Activated CD4-positive, alpha-beta T cell treated with anti-CD3 and anti-CD28 coated beads, Interleukin-2, amount 50 U/mL, for 1 hour (primary cell): ENCODE measurements at regions not wholly inside any gene's neighbourhood (a gene's known extent, or its start where the extent isn't known, plus 50 kb on each side); places are given as distances from the start of the nearest gene placed in this dataset.

Source experiments
- DNase-seq: peaks from one replicate; pipeline ENCODE4 v3.0.0-alpha.2; 2020

- DNase-seq: no peak
These were observed 70.6 kb upstream of the KLF7 start for GRCh38 chr2:207236156-207236935.

DNA sequence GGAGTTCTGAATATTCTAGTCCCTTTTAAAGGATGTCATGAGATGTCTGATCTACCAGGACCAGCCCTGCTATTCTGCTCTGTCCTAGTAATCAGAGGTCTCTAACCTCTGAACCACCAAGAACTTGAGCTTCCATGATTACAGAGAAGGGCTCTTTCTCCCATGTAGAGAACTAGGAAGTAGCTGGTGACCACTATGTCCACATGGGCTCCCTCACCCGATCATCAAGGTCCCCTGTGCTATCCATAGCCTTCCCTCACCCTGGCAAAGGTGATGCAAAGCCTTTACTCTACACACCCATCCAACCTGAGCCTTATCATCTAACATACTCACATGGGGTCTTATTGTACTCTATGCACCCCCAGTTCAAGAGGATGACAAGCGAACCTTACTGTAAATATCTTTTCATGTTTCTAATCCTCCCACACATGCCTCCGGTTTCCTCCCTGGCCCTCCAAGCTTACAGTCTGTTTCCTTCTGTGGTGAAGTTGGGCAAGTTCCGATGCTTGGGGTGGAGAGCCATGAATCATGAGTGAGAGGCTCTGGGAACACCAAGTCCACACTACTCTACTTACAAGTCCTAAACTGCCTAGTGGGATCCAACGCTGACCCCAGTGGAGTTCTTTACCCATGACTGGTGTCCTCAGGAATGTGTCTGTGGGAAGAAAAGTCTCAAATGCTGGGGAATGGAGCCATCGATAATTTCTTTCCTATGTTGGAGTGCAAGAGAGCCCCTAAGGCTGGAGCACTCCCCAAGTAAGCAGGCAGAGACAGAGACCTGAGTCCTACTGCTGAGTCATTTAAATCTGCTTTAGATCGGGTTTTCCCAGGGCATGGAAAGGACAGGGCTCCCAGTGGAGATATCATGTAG is 73.3 kb upstream of the KLF7 start:
- no peak for DNase-seq

- DNase-seq: no peak
These were observed 74.2 kb upstream of the KLF7 start for GRCh38 chr2:207239754-207240494.

DNA sequence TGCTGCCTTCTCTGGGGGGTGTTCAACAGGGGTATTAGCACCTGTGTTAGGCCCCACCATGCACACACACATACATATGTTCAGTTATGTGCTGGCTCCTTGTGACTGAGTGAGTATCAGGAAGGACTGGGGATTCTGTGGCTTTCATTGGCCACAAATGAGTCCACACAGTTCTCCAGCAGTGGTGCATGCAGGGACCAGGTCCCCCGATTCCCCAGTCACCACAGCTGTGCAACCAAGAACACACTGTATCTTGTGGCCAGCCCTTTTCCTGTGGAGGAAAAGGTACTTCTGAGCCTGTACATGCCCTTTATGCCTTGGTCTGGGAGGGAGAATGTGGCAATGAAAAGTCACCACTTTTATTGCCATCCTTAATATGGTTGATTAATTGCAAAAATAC is 74.9 kb upstream of the KLF7 start:
- no peak for DNase-seq

DNA sequence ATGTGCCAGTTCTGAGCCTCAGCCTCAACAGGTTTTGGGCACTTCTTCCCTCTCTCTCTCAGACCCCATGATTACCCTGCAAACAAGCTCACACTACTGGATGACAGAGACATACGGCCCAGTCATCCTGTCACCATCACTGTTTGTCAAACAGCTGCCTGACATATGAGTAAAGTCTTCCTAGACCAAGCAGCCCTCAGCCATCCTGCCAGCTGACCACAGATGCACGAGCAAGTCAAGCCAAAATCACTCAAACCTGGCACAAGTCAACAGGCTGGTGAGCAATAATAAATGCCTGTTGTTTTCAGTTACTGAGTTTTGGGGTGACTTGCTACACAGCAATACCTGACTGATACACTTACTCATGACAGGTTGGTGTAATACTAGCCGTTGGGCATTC is 75.5 kb upstream of the KLF7 start:
- no peak for DNase-seq

- no peak for DNase-seq
These were observed 77.9 kb upstream of the KLF7 start for GRCh38 chr2:207243601-207244000.

DNA sequence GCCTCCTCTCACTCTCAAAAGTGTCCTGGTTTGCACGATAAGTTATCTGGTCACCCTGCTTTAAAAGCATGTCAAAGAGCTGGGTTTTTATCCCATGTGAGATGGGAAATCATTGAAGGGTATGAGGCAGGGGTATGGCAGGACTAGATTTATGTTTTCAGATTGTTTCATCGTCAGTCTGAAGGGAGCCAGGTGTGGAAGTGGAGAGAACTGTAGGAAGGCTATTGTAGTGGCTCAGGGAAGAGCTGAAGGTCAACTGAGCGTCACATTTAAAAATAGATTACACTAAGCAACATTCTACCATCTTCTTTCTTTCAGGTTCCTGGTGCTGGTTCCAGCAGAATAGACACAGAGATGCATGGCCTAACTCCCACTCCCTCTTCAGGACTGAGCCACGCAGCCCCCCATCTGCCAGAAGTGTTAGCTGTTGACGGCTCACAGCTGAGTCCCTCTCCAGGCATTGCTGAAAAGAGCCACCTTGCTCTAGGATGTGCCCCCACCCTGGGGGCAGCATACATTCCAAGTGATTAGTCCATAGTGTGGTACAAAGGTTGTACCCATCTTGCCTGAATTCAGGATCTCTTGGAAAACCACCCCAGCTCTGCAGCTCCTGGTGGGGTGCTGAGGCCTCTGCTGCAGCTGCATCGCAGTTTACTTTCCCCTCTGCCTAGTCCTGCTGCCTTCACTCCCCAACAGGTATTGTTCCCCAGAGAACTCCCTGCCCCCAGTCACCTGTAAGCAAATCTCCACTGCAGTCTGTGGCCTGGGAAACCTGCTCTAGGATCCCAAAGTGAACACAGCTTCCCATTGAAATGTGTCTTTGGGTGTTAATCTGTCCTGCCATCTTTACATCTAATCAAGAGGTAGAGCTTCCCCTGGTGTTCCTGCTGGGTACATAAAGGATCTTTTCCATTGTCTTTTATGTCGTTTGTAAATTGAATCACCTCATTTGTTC is 79.5 kb upstream of the KLF7 start:
- DNase-seq: no peak

DNA sequence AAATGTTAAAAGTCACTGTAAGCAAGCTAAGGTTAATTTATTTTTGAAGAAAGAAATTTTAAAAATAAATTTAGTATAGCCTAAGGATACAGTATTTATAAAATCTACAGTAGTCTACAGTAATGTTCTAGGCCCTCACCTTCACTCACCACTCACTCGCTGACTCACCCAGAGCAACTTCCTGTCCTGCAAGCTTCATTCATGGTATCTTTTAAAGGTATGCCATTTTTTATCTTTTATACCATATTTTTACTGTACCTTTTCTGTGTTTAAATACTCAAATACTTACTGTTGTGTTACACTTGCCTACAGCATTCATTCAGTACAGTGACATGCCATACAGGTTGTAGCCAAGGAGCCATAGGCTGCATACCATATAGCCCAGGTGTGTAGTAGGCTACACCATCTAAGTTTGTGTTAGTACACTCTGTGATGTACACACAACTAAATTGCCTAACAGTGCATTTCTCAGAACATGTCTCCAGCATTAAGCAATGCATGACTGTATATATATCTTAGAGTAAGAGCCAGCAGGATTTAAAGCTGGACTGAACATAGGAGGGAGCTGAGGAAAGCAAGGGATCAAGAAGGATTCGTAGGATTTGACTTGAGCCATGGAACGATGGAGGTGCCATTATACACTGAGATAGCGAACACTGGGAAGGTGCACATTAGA is 83.1 kb upstream of the KLF7 start:
- DNase-seq: no peak

GRCh38 chr2:207251022-207251421 is 85.3 kb upstream of the KLF7 start:
- DNase-seq: no peak

DNA sequence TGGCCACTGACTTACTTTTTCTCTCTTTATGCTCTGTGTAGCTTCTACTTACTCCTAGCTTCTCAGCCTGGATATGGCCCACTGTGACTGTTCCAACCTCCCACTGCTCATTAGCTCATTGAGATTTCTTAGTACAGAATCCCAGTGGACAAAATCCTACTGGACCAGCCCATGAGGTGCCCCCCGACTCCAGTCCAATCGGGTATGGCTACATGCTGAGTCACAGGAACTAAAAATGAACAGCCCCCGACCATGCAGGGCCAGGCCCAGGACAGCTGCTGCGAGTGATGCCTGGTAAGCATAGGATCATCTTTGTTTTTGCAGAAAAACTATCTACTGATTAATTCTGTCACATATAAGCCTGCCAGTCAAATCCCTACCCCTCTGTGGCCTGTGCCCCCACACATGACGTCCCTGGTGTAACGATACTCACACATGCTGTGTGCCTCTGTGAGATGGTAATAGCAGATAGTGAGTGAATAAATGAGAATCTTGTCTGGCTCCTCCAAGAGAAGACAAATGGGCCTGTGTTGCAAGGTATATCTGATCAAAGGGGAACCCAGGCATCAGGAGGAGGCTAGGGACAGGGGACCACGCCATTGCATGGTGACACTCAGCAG is 85.9 kb upstream of the KLF7 start:
- no peak for DNase-seq

DNA sequence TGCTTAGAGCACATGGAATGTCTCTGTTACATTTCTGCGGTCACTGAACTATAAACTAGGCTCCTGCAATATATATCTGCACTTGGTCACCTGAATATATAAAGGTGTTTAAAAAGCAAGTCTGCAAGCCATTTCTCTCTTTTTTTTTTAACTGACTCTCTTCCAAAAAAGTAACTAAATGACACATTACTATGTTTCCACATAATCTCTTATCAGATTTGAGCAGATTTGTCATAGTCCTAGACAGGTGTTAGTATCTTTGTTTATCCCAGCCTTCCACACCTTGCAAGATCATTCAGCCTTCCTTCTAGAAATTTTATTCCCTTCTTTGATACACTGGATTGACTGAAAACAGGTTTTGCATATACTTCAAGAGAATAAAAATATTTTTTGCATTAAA is 86.7 kb upstream of the KLF7 start:
- no peak for DNase-seq

- DNase-seq: no peak
These were observed 87.4 kb upstream of the KLF7 start for GRCh38 chr2:207252979-207253645.

DNA sequence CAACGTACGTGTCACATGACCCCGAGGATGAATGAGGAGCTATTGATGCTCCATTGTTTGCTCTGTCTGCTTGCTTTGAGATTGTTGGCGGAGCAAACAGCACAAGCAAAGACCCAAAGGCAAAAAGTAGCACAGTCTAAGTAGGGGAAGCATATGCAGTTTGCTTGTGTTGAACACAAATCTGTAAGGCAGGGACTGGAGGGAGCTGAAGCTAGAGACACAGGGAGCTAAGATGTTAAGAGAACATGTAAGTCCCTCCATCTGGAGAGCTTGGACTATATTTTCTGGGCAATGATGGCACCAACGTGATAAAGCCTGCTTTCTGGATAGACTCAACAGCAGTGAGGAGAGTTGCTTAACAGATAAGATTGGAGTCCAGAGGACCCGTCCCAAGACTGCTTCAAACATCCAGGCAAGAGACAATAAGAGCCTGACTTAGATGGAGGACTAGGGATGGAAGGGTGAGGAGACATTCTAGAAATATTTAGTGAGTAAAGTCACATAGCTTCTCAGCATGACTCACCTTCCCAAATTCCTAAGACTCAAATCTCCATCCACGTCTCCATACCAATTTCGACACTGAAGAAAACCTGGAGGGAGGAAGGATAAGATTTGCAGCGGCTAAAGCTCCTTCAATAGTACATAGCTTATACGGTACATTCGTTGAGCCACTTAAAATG is 88.1 kb upstream of the KLF7 start:
- no peak for DNase-seq

- no peak for DNase-seq
These were observed 89.1 kb upstream of the KLF7 start for GRCh38 chr2:207254591-207255464.

DNA sequence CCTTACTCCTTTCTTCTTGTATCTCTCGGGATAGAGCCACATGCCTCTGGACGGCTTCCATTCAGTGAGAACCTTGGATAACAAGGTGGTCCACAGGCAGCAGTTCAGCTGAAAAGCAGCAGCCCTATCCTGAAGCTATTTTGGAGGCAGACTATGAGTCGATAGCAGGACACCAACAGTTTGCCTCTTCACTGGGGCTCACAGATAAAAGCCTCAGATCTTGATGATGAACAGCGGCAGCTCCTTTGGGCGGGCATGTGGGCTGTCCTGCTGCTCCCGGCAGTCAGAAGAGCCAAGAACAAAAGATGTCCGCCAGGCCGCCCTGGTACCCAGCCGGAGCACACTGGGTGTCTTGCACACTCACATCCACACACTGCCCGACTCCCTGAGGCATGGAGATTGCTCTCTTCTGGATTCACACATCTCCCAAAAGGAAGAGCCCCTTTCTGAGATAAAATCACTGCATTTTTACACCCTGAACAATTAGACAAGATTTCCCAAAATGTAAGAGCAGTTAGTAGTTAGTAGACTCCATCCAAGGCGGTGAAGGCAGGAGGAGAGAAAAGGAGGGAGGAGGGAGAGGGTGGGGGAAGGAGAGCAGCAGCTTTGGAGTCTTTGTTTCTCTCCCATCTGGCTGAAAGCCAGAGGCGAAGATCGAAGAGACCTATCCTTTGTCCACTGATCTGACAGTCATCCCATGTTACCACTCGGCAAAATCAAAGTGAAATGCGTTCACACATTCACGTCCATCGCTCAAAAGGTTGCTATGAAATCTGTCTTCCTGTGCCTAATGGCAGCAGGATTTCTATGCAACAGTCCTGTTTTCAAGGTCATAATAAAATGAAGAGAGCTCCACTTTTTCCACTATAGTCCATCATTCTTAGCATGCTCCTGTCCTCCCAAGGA is 90.1 kb upstream of the KLF7 start:
- no peak for DNase-seq

DNA sequence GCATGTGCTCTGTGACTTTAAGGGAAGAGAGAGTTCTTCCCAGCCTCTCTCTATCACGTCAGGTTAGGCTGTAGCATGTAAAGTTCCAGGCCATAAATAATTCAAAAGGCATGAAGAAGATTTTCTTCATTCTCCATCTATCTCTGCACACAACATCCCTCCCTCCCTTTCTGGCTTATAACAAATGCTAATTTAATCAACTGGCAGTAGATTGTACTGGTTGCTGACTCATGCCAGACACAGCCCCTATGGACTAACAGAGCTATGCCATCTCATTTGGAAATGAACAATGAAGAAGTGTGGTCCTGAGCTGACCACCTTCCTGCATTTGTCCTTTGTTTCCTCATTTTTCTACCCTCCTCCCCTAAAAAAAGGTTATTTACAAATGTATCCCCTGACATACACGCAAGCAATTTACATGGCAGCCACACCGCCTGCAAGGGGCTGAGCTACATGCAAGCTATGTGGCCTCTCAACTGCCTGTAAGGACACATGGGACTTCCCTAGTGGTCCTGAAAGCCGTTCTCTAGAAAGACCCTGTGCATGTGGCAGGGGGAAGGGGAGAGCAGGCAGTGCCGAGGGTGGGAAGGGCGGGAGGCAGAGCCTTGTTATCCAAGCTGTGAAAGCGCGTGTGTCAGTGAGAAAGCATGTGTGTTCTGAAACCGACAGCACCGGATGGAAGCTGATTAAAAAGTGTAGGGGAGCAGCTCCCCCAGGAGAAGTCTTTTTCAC is 90.9 kb upstream of the KLF7 start:
- no peak for DNase-seq
